ENCODE measurements at regions not wholly inside any gene's neighbourhood (a gene's known extent, or its start where the extent isn't known, plus 50 kb on each side); places are given as distances from the start of the nearest gene placed in this dataset.

GRCh38 chr11:86180851-86181250, 63.7 kb upstream of the EED start:
- no peak for TF ChIP-seq CTCF (IDR thresholded peaks at IDR 0.05)
- TF ChIP-seq POLR2A (IDR thresholded peaks at IDR 0.05): no peak

Data from uterus (tissue), 2 donors.